ENCODE measurements at regions not wholly inside any gene's neighbourhood (a gene's known extent, or its start where the extent isn't known, plus 50 kb on each side); places are given as distances from the start of the nearest gene placed in this dataset.
"Not testable (repeated sequence)": the region's sequence is repeated elsewhere in the genome, so short reads cannot be mapped to it uniquely, and the experiment has no call there.

- Mint-ChIP-seq H3K4me1 (ENCODE audit: low read depth) (no peaks in the 10 kb centered on the region), H3K9me3 (peaks cover 35% of the 10 kb centered on the region), H3K4me3 (no peak overlapping the region), H3K27ac (no peak overlapping the region), H3K36me3 (ENCODE audit: low read depth) (peaks cover 25% of the 10 kb centered on the region), H3K27me3 (ENCODE audit: insufficient read depth) (no peaks in the 10 kb centered on the region)
- no peak for TF ChIP-seq CTCF (IDR thresholded peaks at IDR 0.05)
- no peak for DNase-seq
These were observed 163.3 kb downstream of the TMEM121 start for GRCh38 chr14:105689722-105690121.

GRCh38 chr14:105690671-105691070 lies 164.3 kb downstream of the TMEM121 start:
- Mint-ChIP-seq H3K9me3 (peaks cover 38% of the 10 kb centered on the region), H3K27me3 (ENCODE audit: insufficient read depth) (no peaks in the 10 kb centered on the region), H3K4me3 (no peak overlapping the region), H3K4me1 (ENCODE audit: low read depth) (no peaks in the 10 kb centered on the region), H3K27ac (no peak overlapping the region), H3K36me3 (ENCODE audit: low read depth) (peaks cover 27% of the 10 kb centered on the region)
- no peak for DNase-seq
- no peak for TF ChIP-seq CTCF (IDR thresholded peaks at IDR 0.05)

- H3K27ac Mint-ChIP-seq; H3K4me3 Mint-ChIP-seq; H3K4me1 Mint-ChIP-seq (ENCODE audit: low read depth); H3K27me3 Mint-ChIP-seq (ENCODE audit: insufficient read depth); DNase-seq: not testable (repeated sequence)
- H3K9me3 Mint-ChIP-seq, result peaks cover 38% of the 10 kb centered on the region
- H3K36me3 Mint-ChIP-seq (ENCODE audit: low read depth), result peaks cover 27% of the 10 kb centered on the region
These were observed 165.1 kb downstream of the TMEM121 start for GRCh38 chr14:105691321-105692109.

GRCh38 chr14:105692110-105692685 lies 165.8 kb downstream of the TMEM121 start:
- H3K27me3 Mint-ChIP-seq (ENCODE audit: insufficient read depth); H3K4me1 Mint-ChIP-seq (ENCODE audit: low read depth); DNase-seq; H3K4me3 Mint-ChIP-seq; H3K27ac Mint-ChIP-seq: not testable (repeated sequence)
- peaks cover 24% of the 10 kb centered on the region for H3K36me3 Mint-ChIP-seq (ENCODE audit: low read depth)
- H3K9me3 Mint-ChIP-seq, result peaks cover 36% of the 10 kb centered on the region

GRCh38 chr14:105694961-105695360 lies 168.6 kb downstream of the TMEM121 start:
- Mint-ChIP-seq H3K4me1 (ENCODE audit: low read depth) (no peaks in the 10 kb centered on the region), H3K36me3 (ENCODE audit: low read depth) (peaks cover 23% of the 10 kb centered on the region), H3K27ac (no peak overlapping the region), H3K27me3 (ENCODE audit: insufficient read depth) (no peaks in the 10 kb centered on the region), H3K4me3 (no peak overlapping the region), H3K9me3 (peaks cover 34% of the 10 kb centered on the region)
- TF ChIP-seq CTCF (IDR thresholded peaks at IDR 0.05), result no peak
- no peak for DNase-seq

GRCh38 chr14:105696388-105696787 lies 170.0 kb downstream of the TMEM121 start:
- peaks cover 46% of the 10 kb centered on the region for H3K9me3 Mint-ChIP-seq
- not testable (repeated sequence) for H3K27ac Mint-ChIP-seq

GRCh38 chr14:105697414-105697813 lies 171.0 kb downstream of the TMEM121 start:
- not testable (repeated sequence) for H3K27me3 Mint-ChIP-seq (ENCODE audit: insufficient read depth); H3K4me3 Mint-ChIP-seq; DNase-seq; H3K4me1 Mint-ChIP-seq (ENCODE audit: low read depth); H3K27ac Mint-ChIP-seq
- Mint-ChIP-seq H3K36me3 (ENCODE audit: low read depth) (peaks cover 30% of the 10 kb centered on the region), H3K9me3 (peaks cover 56% of the 10 kb centered on the region)

More at GRCh38 chr14:105696388-105696787, 170.0 kb downstream of the TMEM121 start:
- not testable (repeated sequence) for H3K27me3 Mint-ChIP-seq (ENCODE audit: insufficient read depth); H3K4me1 Mint-ChIP-seq (ENCODE audit: low read depth); DNase-seq; H3K4me3 Mint-ChIP-seq
- peaks cover 30% of the 10 kb centered on the region for H3K36me3 Mint-ChIP-seq (ENCODE audit: low read depth)

- not testable (repeated sequence) for H3K4me1 Mint-ChIP-seq (ENCODE audit: low read depth); DNase-seq; H3K27me3 Mint-ChIP-seq (ENCODE audit: insufficient read depth); H3K4me3 Mint-ChIP-seq; H3K27ac Mint-ChIP-seq
- H3K9me3 Mint-ChIP-seq, result peaks cover 60% of the 10 kb centered on the region
- peaks cover 33% of the 10 kb centered on the region for H3K36me3 Mint-ChIP-seq (ENCODE audit: low read depth)
These were observed 171.6 kb downstream of the TMEM121 start for GRCh38 chr14:105697955-105698354.

- not testable (repeated sequence) for H3K27me3 Mint-ChIP-seq (ENCODE audit: insufficient read depth); DNase-seq; H3K4me1 Mint-ChIP-seq (ENCODE audit: low read depth); H3K4me3 Mint-ChIP-seq; H3K27ac Mint-ChIP-seq
- H3K36me3 Mint-ChIP-seq (ENCODE audit: low read depth), result peaks cover 29% of the 10 kb centered on the region
- H3K9me3 Mint-ChIP-seq, result peaks cover 51% of the 10 kb centered on the region
These were observed 172.7 kb downstream of the TMEM121 start for GRCh38 chr14:105698940-105699556.

GRCh38 chr14:105699706-105700105 lies 173.3 kb downstream of the TMEM121 start:
- H3K4me3 Mint-ChIP-seq; DNase-seq; H3K27ac Mint-ChIP-seq; H3K4me1 Mint-ChIP-seq (ENCODE audit: low read depth); H3K27me3 Mint-ChIP-seq (ENCODE audit: insufficient read depth): not testable (repeated sequence)
- Mint-ChIP-seq H3K9me3 (peaks cover 44% of the 10 kb centered on the region), H3K36me3 (ENCODE audit: low read depth) (peaks cover 22% of the 10 kb centered on the region)
